8988T (cell line): ENCODE measurements at regions not wholly inside any gene's neighbourhood (a gene's known extent, or its start where the extent isn't known, plus 50 kb on each side); places are given as distances from the start of the nearest gene placed in this dataset.
"Not testable (repeated sequence)": the region's sequence is repeated elsewhere in the genome, so short reads cannot be mapped to it uniquely, and the experiment has no call there.

Experiments
- DNase-seq: peaks from one replicate; pipeline ENCODE4 v3.0.0; 2011

DNA sequence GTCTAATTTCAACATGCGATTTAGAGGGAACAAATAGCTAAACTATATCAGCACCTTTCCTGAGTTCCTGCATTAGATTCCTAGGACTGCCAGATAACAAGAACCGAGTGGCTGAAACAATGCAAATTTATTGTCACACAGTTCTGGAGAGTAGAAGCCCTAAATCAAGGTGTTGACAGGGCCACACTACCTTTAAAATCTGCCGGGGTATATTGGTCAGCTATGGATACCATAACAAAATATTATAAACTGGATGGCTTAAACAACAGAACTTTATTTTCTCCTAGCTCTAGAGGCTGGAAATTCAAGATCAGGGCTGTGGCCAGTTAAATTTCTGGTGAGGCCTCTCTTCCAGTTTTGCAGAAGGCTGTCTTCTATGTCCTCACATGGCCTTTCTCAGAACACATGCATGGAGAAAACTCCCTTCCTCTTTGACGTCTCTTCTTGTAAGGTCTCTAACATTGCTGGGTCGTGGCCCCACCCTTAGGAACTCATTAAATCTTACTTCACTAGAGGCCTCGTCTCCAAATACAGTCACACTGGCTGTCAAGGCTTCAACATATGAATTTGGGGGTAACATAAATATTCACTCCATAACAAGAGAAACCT lies 144.3 kb downstream of the FCRL5 start:
- DNase-seq, result no peak

DNA sequence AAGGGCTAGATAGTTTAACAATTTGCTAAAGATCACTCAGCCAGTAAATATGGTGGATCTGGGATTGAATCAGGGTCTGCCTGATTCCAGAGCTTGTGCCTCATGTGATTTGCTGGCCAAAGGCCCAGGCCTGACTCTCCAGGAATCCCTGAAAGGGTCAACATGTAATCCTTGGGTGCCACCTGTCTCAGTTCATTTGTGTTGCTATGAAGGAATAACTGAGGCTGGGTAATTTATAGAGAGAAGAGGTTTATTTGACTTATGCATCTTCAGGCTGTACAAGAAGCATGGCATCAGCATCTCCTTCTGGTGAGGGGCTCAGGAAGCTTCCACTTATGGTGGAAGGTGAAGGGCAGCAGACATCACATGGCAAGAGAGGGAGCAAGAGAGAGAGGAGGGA lies 144.9 kb downstream of the FCRL5 start:
- DNase-seq, result no peak

DNA sequence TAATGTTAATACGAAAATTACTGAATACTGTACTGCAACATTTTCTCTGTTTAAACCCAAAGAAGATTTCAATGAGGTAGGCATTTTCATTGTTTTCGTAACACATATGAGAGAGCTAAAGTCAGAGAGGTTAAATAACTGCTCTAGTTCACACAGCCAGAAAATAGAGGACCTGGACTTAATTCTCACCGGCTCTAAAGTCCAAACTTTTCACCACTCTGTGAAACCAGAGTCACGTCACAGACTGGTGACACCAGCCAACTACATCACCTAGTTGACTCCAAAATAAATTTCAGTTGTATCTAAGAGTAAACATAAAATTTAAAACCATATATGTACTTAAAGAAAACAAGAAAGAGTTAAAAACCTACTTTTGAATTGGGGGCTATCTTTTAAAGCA lies 146.7 kb downstream of the FCRL5 start:
- DNase-seq, result no peak

GRCh38 chr1:157404614-157405013 lies 147.7 kb downstream of the FCRL5 start:
- no peak for DNase-seq

- no peak for DNase-seq
These were observed 148.2 kb downstream of the FCRL5 start for GRCh38 chr1:157404063-157404501.

- no peak for DNase-seq
These were observed 148.7 kb downstream of the FCRL5 start for GRCh38 chr1:157403608-157404007.

DNA sequence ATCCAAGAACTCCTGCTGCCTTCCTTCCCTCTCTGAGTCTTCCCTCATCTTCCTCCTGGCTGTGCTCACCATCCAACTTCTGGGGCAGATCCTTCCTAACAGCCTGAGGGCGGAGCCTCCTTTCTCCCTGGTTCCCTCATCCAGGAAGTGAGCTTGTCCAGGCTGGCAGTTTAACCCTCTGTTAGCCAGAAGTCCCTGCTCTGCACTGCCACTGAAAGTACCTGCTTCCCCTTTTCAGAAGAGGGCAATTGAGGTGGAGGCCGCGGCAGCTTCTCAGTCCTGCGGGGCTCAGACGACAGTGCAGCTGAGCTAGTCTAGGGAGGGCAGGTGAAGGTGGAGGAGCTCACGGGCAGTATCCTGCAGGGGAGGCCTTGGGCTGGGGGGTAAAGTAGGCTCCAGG lies 149.1 kb downstream of the FCRL5 start:
- no peak for DNase-seq

DNA sequence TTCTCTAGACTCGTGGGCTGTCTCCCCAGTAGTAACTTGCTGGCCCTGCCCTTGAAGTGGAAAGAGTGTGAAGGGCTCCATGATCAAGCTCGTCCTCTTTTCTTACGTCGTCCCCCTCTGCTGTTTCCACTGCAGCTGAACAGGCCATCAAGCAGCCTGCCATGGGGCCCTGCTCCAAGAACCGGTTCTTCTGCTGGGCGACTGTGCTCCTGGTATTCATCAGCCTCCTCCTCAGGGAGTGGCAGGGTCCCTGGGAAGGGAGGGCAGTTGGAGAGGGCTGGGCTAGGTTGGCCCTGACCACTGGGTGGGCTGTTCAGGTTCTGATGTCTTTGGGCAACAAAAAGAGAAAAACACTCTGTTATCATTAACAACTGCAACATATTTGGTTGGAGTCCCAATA lies 151.5 kb downstream of the FCRL5 start:
- no peak for DNase-seq

GRCh38 chr1:157399984-157400382 lies 152.3 kb downstream of the FCRL5 start:
- no peak for DNase-seq

DNA sequence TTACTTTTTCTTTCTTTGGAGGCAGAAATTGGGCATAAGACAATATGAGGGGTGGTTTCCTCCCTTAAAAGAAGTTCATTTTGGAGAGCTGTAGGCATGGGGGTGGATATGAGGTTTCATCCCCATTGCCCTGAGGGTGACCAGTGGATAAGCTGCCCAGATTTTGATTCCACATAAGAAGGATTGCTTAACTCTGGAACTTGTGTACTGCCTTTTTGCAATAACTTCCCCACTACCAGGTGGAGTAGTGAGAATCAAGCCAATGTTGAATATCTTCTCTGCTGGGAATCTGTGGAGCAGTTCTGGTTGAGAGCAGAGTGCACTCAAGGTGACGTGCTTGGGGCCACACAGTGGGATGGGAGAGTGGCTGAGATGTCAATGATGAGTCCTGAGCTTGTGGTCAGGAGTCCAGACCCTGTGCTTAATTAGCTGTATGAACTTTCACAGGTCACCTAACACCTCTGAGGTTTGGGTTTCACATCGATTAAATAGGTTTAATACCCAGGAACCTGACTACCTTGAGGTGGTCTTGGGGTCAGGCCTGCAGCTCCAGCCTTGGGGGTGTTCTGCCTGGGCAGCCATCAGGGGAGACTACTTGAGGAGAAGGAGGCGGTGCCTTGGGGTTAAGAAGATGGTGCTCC lies 152.9 kb downstream of the FCRL5 start:
- no peak for DNase-seq

GRCh38 chr1:157390651-157391050 lies 161.7 kb downstream of the FCRL5 start:
- peak; percentile 34 for DNase-seq

DNA sequence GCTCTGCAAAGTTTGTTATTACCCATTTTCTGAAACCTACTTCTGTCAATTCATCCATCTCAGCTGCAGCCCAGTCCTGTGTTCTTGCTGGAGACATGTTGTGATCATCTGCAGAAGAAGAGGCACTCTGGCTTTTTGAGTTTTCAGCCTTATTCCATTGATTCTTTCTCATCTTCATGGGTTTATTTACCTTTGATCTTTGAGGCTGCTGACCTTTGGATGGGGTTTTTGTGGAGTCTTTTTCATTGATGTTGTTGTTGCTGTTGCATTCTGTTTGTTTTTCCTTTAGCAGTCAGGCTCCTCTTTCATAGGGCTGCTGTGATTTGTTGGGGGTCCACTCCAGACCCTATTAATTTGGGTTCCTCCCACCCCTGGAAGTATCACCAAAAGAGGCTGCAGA lies 164.3 kb downstream of the FCRL5 start:
- no peak for DNase-seq

DNA sequence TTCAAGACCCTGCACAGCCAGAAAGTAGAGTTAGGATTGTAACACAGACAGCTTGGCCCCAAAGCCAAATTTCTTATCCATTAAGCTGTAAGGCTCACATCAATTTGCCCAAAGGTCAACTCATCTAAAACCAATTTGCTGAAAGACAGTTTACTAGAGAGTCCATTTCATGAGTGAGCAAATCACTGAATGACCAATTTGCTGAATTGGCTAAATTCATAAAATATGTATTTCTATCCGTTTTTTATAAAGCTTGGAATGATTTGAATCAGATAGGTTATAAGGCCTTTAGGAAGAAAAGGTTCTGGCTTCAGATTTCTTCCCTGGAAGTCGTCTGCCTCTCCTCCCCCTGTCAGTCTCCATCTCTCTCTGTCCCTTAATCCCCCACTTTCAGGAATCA lies 168.1 kb downstream of the FCRL5 start:
- no peak for DNase-seq

- no peak for DNase-seq
These were observed 170.0 kb downstream of the FCRL5 start for GRCh38 chr1:157382351-157382750.

GRCh38 chr1:157380523-157380922 lies 171.8 kb downstream of the FCRL5 start:
- no peak for DNase-seq

DNA sequence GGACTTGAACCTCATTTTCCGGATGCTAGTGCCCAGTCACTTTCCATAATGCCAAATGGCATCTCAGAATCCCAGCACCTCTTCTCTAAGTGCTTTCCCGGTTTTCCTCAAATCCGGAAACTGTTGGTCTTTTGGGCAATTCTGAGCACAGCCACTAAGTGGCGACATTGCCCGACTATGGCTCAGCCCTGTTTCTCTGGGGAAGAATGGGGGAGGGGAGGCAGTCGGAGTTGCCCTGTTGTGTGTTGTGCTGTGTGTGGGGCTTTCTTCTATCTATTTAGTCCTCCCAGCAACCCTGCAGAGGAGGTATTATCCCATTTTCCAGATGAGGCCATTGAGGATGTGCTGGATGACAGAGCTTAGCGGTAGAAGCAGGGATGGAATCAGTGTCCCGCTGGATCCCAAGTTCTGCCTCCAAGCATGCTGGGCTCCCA lies 175.0 kb downstream of the FCRL5 start:
- not testable (repeated sequence) for DNase-seq

DNA sequence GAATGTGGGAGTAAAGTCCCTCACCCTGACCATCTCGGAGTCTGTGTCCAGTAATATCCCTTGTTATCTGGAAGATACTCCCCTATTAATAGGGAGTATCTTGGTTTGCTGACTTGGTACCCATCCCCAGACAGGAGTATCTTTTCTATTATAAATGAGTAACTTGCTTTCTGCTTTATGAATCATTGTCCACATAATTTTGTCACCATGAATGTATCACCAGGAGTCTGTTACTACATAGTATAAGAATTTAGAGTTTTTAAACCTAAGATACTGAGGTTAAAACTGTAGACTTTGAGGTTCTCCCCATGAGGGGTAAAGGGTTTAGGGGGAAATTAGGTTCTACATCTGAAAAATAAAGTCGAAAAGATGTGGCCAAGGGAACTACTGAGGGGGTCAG lies 175.6 kb downstream of the FCRL5 start:
- DNase-seq, result no peak

- not testable (repeated sequence) for DNase-seq
These were observed 180.0 kb downstream of the FCRL5 start for GRCh38 chr1:157372311-157372710.

GRCh38 chr1:157371826-157372225 lies 180.5 kb downstream of the FCRL5 start:
- DNase-seq, result no peak

DNA sequence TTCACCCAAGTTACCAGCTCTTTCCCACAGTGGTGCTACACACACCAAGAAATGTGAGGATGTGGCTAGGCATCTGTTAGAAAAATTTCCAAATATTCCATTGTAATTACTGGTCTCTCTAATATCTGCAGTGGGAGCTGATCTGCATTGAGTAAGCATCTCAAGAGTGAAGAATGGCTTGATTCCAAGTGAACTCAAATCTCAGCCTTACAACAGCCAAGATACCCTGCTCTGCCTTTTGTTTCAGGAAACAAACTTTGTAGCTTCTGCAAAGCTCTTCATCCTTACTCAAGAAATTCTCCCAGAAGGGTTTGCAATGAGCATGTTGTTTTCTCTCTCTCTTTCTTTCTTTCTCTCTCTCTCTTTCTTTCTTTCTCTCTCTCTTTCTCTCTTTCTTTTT lies 181.1 kb downstream of the FCRL5 start:
- no peak for DNase-seq

DNA sequence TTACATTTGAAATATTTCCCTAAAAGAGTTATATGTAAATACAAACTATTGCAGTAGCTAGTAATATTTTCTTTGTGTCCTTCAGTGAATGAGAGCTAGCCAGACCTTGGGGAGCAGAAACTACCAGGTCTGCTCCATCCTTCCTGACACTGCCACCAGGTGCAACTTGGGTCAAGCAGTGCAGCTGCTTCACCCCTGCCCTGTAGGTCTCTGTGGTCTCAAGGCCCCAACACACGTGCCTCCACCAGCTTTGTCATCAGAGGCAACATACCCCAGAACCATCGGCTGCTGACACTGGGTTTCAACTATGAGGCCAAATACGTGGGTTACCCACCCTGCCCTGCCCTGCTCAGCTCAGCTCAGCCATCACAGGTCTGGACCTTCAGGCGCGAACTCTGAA lies 181.6 kb downstream of the FCRL5 start:
- no peak for DNase-seq

DNA sequence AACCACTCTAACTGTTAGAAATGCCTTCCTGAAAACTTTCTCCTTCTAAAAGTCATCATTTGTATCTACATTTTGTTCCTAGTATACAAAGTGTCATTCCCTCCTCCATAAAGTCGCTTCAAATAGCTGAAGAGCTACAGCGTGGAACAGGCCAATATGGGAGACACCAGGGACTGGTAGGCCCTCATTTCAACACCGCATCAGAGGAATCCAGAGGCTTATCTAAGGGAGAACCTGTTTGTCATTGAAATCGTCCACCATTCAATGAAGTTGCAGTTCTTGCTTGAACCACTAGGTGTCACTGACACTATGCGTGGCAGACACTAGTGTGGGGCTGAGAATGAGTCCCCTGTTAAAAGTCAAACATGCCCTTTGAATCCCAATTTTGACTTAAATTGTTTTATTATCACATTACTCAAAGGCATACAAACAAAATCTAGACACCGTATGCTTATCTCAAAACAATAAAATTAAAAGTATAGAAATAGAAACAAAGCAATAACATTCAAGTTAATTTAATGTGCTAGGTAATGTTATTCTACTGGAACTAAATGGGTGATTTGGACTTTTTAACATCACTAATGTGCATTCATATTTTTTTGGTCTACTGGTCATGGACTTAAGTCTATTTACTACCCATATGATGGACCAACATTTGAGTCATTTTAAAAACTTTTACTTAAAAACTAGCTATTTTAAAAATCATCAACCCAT lies 182.3 kb downstream of the FCRL5 start:
- DNase-seq, result no peak

- not testable (repeated sequence) for DNase-seq
These were observed 183.4 kb downstream of the FCRL5 start for GRCh38 chr1:157368941-157369340.

DNA sequence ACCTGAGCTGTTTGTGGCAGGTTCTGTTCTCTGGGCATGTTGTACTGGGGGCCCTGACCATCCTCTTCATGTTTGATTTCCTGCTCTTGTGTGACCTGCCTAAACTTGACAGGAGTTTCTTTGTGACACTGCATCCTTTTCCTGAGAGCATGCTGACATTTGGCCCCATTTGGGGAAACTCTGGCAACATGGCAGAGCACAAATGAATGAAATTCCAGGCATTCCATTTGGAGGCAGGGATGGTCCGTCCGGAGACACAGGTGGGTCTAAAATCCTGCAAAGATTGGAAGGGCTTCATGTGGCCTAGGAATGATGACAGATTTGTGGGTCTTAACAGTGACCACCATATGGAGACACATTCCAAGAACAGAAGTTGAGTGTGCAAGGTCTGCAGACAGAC lies 184.0 kb downstream of the FCRL5 start:
- no peak for DNase-seq
